ENCODE measurements at regions not wholly inside any gene's neighbourhood (a gene's known extent, or its start where the extent isn't known, plus 50 kb on each side); places are given as distances from the start of the nearest gene placed in this dataset.

GRCh38 chr6:27768556-27768955 lies 143.6 kb downstream of the OR2B2 start:
- H2AFZ ChIP-seq (ENCODE audit: low read length): no peak overlapping the region
- H4K20me1 ChIP-seq (ENCODE audit: insufficient read depth, low read length): no peaks in the 10 kb centered on the region
- FAIRE-seq (no peak), DNase-seq (ENCODE audit: low spot score) (no peak), ATAC-seq (no peak)
- no peaks in the 10 kb centered on the region for H3K79me2 ChIP-seq (ENCODE audit: insufficient read depth, low read length)
- no peak overlapping the region for H3K4me3 ChIP-seq (replicated peaks in 1 of 3; ENCODE audit: insufficient read depth in 1 of 3, low read depth in 2 of 3, low read length in 3 of 3)
- peaks cover 19% of the 10 kb centered on the region for H3K4me1 ChIP-seq (ENCODE audit: insufficient read depth, low read length)
- BruUV-seq (replicated peaks): no TSS peak
- CTCF ChIA-PET (ENCODE audit: low intra/inter-chr PET ratio, low total read pairs): no interaction called here
- H3K9ac ChIP-seq (ENCODE audit: insufficient read depth, low read depth, low read length): no peak overlapping the region
- no peak overlapping the region for H3K4me2 ChIP-seq (ENCODE audit: low read depth, low read length)
- in situ Hi-C loops (cut with HindIII; ENCODE audit: extremely low pct_ligation_motif_present, low pct_unique_long_range_greater_than_20kb) (no loop called here), intact Hi-C loops (cut with micrococcal nuclease; ENCODE audit: unreplicated experiment) (no loop called here)
- 0% methylated on average over 1 of the region's 1 CpG for WGBS (ENCODE audit: low lambda C conversion rate)
- H3K27ac ChIP-seq (ENCODE audit: extremely low read length, insufficient read depth, low read length): no peak overlapping the region
- TF ChIP-seq ZNF550 (CRISPR knock-in tag; IDR thresholded peaks at IDR 0.05; ENCODE audit: borderline replicate concordance): no peak
- TF ChIP-seq GATA4 (IDR thresholded peaks at IDR 0.05; ENCODE audit: borderline replicate concordance, low read depth): no peak
- no peaks in the 10 kb centered on the region; a peak in 1 of 5 replicates for H3K27me3 ChIP-seq (ENCODE audit: control insufficient read depth in 1 of 2, insufficient read depth in 2 of 2, low read length in 2 of 2)
- H3K36me3 ChIP-seq (replicated peaks in 1 of 2; ENCODE audit: control insufficient read depth in 1 of 2, insufficient read depth in 2 of 2, low read length in 2 of 2): no peaks in the 10 kb centered on the region
- no peaks in the 10 kb centered on the region for H3K9me3 ChIP-seq (ENCODE audit: low read length)
- POLR2A ChIA-PET: no interaction called here

DNA sequence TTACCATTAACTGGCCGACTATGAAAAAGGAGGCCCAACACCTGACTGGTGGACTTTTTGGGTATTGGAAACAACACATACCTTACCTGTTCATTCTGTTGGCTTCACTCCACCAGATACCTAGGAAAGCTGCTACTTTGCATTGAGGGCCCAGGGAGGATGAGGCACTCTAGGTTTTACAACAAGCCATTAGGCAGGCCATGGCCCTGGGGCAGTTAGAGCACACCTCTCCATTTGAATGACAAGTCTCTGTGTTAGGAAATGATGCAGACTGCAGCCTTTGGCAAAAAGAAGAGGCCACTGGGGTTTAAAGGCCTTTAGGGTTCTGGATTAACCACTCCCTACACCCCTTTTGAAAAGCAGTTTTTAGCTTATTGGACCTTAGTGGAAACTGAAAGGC lies 144.3 kb downstream of the OR2B2 start:
- no peak overlapping the region for H3K27ac ChIP-seq (ENCODE audit: extremely low read length, insufficient read depth, low read length)
- in situ Hi-C loops (cut with HindIII; ENCODE audit: extremely low pct_ligation_motif_present, low pct_unique_long_range_greater_than_20kb): no loop called here
- intact Hi-C loops (cut with micrococcal nuclease; ENCODE audit: unreplicated experiment): no loop called here
- H3K27me3 ChIP-seq (ENCODE audit: control insufficient read depth in 1 of 2, insufficient read depth in 2 of 2, low read length in 2 of 2): no peaks in the 10 kb centered on the region; a peak in 1 of 5 replicates
- CTCF ChIA-PET (ENCODE audit: low intra/inter-chr PET ratio, low total read pairs): no interaction called here
- H3K4me1 ChIP-seq (ENCODE audit: insufficient read depth, low read length): peaks cover 12% of the 10 kb centered on the region
- H2AFZ ChIP-seq (ENCODE audit: low read length): no peak overlapping the region
- FAIRE-seq (no peak), ATAC-seq (no peak), DNase-seq (ENCODE audit: low spot score) (no peak)
- no peaks in the 10 kb centered on the region for H3K79me2 ChIP-seq (ENCODE audit: insufficient read depth, low read length)
- no peak overlapping the region for H3K9ac ChIP-seq (ENCODE audit: insufficient read depth, low read depth, low read length)
- no peak for TF ChIP-seq ZNF460 (CRISPR knock-in tag; IDR thresholded peaks at IDR 0.05; ENCODE audit: borderline replicate concordance)
- no peak for TF ChIP-seq ZNF251 (CRISPR knock-in tag; IDR thresholded peaks at IDR 0.05)
- TF ChIP-seq ZFP36L1 (CRISPR knock-in tag; IDR thresholded peaks at IDR 0.05): no peak
- TF ChIP-seq ELF1 (CRISPR knock-in tag; IDR thresholded peaks at IDR 0.05): no peak
- TF ChIP-seq, protein P1, sequence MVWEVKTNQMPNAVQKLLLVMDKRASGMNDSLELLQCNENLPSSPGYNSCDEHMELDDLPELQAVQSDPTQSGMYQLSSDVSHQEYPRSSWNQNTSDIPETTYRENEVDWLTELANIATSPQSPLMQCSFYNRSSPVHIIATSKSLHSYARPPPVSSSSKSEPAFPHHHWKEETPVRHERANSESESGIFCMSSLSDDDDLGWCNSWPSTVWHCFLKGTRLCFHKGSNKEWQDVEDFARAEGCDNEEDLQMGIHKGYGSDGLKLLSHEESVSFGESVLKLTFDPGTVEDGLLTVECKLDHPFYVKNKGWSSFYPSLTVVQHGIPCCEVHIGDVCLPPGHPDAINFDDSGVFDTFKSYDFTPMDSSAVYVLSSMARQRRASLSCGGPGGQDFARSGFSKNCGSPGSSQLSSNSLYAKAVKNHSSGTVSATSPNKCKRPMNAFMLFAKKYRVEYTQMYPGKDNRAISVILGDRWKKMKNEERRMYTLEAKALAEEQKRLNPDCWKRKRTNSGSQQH (CRISPR knock-in tag; IDR thresholded peaks at IDR 0.05; ENCODE audit: low read depth): no peak
- TF ChIP-seq, protein P2, sequence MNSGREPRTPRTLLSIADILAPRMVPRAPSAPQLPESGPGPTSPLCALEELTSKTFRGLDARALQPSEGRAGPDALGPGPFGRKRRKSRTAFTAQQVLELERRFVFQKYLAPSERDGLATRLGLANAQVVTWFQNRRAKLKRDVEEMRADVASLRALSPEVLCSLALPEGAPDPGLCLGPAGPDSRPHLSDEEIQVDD (CRISPR knock-in tag; IDR thresholded peaks at IDR 0.05; ENCODE audit: borderline replicate concordance): no peak
- no peak for TF ChIP-seq HIVEP1 (CRISPR knock-in tag; IDR thresholded peaks at IDR 0.05)
- no peak for TF ChIP-seq NR2F2 (IDR thresholded peaks at IDR 0.05; ENCODE audit: borderline replicate concordance, low read depth)
- TF ChIP-seq RFXAP (CRISPR knock-in tag; IDR thresholded peaks at IDR 0.05; ENCODE audit: borderline replicate concordance): no peak
- 0% methylated on average over 1 of the region's 1 CpG for WGBS (ENCODE audit: low lambda C conversion rate)
- H3K4me2 ChIP-seq (ENCODE audit: low read depth, low read length): no peak overlapping the region
- POLR2A ChIA-PET: no interaction called here
- no peaks in the 10 kb centered on the region for H4K20me1 ChIP-seq (ENCODE audit: insufficient read depth, low read length)
- BruUV-seq (replicated peaks): no TSS peak
- H3K4me3 ChIP-seq (replicated peaks in 1 of 3; ENCODE audit: insufficient read depth in 1 of 3, low read depth in 2 of 3, low read length in 3 of 3): no peak overlapping the region
- no peaks in the 10 kb centered on the region for H3K36me3 ChIP-seq (replicated peaks in 1 of 2; ENCODE audit: control insufficient read depth in 1 of 2, insufficient read depth in 2 of 2, low read length in 2 of 2)
- H3K9me3 ChIP-seq (ENCODE audit: low read length): no peaks in the 10 kb centered on the region

All from HepG2 (cell line).